Ishikawa (cell line): ENCODE measurements at regions not wholly inside any gene's neighbourhood (a gene's known extent, or its start where the extent isn't known, plus 50 kb on each side); places are given as distances from the start of the nearest gene placed in this dataset.

Source experiments
- EP300 ChIP-seq: IDR thresholded peaks from 2 replicates; pipeline ENCODE4 v1.6.1; 2012; ENCODE audit warnings: borderline replicate concordance
- FOXM1 ChIP-seq: IDR thresholded peaks from 2 replicates; pipeline ENCODE4 v1.6.1; 2012; ENCODE audit warnings: low read depth, borderline replicate concordance
- RAD21 ChIP-seq: IDR thresholded peaks from 2 replicates; pipeline ENCODE4 v1.6.1; 2012; ENCODE audit warnings: low read depth
- ZBTB7A ChIP-seq: IDR thresholded peaks from 2 replicates; pipeline ENCODE4 v1.6.1; 2012; ENCODE audit warnings: low read depth
- TF ChIP-seq, protein P1 (sequence below): IDR thresholded peaks from 2 replicates; pipeline ENCODE4 v1.6.1; 2012

DNA sequence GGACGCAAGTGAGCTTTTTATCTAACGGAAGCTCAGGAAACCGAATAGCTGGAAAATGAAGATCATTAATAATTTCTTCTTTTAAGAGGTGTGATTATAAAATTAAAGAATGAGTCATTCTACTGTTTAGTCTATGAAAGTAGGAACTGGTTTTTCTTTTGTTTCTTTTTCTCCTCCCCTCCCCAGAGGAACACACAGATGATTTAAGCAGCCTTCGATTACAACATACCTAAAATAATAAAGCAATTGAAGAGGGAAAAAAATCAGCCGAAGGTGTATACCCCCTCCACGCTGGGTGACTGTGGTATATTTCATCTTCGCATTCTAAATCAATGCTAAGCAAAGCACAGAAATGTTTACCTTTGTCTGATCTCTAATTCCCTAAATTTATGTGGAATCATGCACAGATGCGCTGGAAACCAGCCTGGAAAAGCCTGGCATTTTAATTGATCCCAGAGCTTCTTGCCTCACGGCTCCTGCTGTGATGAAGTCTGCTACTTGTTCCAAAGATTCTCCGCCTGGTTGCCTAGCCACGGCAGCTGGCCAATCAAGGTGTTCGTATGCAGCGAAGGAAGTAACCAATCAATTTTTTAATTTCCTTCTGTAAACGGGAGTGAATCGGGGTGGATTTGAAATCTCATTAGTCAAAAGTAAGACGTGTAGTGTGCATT, 133.9 kb downstream of the FANCF start:
- TF ChIP-seq, protein P1, sequence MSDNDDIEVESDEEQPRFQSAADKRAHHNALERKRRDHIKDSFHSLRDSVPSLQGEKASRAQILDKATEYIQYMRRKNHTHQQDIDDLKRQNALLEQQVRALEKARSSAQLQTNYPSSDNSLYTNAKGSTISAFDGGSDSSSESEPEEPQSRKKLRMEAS, result no peak
- no peak for TF ChIP-seq EP300
- no peak for TF ChIP-seq ZBTB7A
- TF ChIP-seq RAD21, result no peak
- no peak for TF ChIP-seq FOXM1
